NCI-H2196 treated with DMSO at 0.1 percent for 48 hours (cell line): ENCODE measurements at regions not wholly inside any gene's neighbourhood (a gene's known extent, or its start where the extent isn't known, plus 50 kb on each side); places are given as distances from the start of the nearest gene placed in this dataset.

Source experiments
- DNase-seq: peaks from one replicate; lab custom pipeline; 2025; ENCODE audit not compliant: unreplicated experiment; lab: John Stamatoyannopoulos, UW

- DNase-seq: no peak
Observed at GRCh38 chr17:34156401-34156740, 98.7 kb upstream of the CCL2 start.

- no peak for DNase-seq
Observed at GRCh38 chr17:34156741-34157589, 98.1 kb upstream of the CCL2 start.

- no peak for DNase-seq
Observed at GRCh38 chr17:34161690-34162089, 93.4 kb upstream of the CCL2 start.

DNA sequence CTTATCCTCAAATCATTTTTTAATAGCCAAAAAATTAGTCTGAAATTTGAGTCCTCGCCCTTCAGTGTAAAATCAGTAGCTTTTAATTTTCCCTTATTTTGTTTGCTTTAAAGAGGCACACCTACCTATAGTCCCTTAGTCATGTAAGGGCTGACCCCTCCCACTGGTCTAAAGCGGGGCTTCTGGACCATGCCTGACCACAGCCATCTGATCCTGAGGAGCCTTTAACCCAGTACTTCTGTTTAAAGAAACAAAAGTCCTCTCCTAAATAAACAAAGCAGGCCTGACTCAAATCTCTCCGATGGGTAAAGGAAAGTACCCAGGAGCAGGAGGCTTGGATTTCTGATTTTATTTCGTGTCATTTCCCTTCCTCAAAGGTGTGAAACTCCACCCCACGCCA is 92.0 kb upstream of the CCL2 start:
- DNase-seq: no peak

DNA sequence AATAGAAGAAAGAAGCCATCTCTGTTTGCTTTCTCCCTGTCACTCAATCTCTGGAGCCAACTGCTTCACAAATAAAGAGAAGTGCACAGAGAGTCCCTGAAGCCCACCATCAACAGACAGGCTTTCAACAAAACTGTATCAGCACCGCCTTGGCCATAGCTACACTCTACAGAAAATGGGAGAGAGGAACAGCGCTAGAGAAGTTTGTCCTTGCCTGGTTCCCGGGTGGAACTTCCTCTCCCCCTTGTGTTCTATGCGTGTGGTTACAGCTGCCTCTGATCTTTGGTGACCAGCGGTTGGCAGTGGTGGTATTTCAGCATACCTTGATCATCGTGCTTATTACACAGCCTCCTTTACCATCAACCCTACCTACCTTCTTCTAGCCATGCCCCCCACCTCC is 91.4 kb upstream of the CCL2 start:
- DNase-seq: no peak

- DNase-seq: no peak
Observed at GRCh38 chr17:34164837-34165236, 90.2 kb upstream of the CCL2 start.

DNA sequence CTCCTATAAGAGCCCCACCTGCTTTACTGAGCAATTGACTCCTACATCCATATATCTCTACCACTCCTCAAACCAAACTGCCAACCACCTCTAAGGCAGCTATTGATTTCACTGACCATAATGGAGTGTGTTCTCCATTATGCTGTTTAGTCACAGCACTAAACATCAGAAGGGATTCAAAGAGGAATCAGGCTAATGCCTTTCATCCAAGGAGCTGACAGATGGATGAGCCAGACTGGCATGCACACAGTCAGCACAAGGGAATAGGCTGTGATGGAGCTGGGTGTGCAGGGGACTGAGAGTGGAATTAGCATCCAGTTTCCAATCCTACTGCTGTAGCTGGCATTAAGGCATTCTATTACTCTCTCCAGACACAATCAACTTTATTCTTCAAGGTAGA is 88.7 kb upstream of the CCL2 start:
- DNase-seq: no peak

DNA sequence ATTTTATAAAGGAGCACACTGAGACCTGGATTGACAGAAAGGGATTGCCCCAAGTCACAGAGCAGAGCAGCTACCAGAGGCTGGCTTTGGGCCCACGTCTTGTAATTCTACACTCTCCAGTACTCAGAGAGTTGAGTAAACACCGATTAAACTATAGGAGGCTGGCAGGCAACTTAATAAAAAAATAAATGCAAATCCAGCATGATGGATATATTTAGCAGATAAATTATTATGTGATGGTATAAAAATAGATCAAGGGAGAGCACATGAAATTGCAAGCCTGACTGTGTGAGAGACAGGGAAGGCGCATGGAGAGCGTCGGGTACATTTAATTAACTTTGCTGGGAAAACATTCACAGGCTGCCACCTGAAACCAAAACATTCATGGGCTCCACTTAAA is 87.7 kb upstream of the CCL2 start:
- no peak for DNase-seq

DNA sequence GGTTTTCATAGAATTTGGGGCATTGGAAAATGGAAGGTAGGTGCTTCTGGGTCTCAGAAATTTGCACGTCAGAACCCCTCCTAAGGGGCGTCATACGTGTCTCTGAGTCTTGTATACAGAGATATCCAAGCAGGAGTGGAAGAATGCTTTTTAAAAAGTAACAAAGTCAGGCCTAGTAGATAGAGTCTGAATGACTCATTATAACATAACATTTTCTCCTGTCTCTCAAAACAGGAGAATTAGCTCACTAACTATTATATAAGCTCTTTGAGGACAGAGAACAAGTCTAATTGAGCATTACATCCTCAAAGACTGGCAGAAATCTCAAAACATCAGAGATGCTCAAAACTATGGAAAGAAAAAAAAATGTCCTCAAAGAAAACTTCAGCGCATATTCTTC is 86.1 kb upstream of the CCL2 start:
- no peak for DNase-seq

DNA sequence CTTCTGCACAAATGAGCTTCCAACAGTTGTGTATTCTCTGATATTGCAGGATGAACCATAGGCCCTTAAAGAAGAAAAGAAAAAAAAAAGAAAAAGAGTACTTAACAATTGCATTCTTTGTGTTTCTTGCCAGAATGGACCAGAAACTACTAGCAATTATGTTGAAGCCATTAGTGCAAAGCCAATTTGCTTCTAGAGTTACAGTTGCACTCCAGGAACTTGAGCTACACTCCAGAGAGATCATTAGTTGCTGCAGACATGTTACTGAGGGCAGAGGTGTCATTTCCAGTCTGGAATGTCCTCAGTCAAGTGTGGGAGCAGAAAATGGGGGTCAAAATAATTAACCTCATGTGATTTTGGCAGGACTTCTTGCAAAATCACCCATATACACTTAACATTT is 85.6 kb upstream of the CCL2 start:
- no peak for DNase-seq

- DNase-seq: no peak
Observed at GRCh38 chr17:34171245-34171818, 83.8 kb upstream of the CCL2 start.

DNA sequence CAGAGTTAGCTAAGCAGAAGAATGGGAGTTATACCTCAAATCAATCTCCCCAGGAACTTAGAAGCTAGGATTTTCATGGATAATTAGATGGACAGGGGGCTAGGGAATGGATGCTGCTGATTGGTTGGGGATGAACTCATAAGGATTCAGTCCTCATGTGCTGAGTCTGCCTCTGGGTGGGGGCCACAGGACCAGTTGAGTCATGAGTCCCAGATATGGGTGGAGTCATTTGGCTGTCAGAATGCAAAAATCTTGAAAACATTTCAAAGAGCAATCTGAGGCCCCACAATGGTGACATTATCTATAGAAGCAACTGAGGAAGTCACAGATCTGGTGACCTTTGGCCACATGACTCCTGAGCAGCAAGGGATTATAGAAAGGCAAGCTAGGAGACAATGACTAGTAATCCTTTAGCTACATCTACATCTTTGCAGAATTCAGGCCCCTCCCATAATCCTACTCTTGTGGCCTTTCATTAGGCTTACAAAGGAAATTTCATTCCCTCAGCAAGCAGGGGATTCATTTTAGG is 82.6 kb upstream of the CCL2 start:
- DNase-seq: no peak

- DNase-seq: no peak
Observed at GRCh38 chr17:34173241-34173640, 81.8 kb upstream of the CCL2 start.

DNA sequence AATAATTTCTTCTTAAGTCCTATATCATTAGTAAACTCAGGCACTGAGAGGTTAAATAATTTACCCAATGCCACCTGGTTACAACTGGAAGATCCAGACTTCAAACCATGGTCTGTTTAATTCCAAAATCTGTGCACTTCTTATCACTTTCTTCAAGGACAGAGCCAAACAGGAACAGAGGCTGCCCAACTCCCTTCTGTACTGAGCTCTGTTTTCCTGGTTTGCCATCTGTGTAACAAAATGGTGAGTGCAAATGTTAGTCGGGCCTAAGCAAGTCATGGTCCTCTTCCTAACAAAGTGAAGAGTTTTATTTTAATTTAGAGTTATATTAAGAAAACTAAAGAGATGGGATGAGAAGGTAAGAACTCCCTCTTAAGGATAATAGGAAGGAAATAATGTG is 80.6 kb upstream of the CCL2 start:
- no peak for DNase-seq

GRCh38 chr17:34176440-34176839 is 78.6 kb upstream of the CCL2 start:
- no peak for DNase-seq

- no peak for DNase-seq
Observed at GRCh38 chr17:34177642-34178041, 77.4 kb upstream of the CCL2 start.

DNA sequence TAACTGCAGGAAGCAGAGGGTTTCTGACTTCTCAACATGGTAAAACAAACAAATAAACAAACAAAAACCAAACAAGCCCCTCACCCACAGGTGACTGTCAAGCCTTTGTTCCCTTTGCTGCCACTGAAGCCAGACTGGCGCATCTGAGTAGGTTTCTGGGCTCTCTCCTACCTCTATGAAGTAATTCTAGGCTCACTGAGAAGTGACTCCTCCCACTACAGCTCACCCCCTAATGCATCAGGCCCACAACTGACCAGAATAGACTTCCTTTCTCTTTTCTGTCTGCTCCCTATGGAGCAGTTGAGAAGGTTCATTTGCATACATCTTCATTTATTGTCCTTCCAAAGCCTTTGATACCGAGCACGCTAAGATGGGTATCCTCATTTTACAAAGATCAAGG is 77.0 kb upstream of the CCL2 start:
- no peak for DNase-seq

DNA sequence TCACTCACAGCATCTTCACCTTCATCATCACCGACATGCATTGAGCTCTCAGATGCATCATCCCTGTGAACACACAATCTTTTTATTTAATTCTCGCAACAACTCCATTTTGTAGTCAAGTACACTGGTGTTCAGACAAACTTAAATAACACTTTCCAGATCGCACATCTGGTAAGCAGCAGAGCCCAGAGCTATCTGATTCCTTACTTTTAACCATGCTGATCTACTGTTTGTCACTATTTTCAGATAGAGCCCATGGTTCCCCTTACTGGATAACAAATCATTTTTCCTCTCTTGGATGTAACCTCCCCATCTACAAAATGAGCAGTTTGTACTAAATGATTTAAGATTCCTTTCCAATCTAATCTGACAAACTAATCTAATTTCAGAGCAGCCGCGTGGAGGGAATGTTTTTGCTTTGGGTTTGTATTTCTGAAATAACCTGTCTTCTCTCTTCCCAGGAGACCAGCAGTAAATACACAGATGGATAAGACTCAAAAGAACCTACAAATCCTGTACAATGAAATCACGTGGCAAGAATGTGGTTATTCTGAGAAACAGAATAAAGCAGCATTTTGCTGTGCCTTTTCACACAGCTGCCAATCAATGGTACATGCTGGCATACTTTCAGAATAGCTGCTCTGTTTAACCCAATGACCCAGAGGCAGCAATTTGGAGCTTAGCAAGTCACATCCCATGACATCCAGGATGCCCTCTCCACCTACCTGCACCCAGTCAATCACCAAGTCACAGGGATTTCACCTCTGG is 72.9 kb upstream of the CCL2 start:
- DNase-seq: no peak

DNA sequence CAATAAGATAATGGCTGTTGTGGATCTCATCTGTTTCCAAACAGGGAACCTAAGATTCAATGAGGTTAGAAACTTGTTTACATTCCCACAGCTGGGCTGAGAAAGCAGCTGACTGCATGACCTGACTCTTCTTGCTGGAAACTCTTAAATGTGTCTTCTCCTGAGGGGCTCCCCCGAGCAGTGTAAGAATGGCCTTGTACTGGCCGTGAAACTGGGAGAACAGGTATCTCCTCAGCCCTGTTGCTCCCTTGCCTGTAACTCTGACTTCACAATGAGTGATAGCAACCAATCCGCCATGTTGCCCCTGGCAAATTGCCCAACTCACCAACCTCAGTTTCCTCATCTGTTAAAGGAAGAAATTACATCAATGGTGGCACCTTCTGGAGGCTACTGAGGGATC is 59.1 kb upstream of the CCL2 start:
- DNase-seq: no peak

DNA sequence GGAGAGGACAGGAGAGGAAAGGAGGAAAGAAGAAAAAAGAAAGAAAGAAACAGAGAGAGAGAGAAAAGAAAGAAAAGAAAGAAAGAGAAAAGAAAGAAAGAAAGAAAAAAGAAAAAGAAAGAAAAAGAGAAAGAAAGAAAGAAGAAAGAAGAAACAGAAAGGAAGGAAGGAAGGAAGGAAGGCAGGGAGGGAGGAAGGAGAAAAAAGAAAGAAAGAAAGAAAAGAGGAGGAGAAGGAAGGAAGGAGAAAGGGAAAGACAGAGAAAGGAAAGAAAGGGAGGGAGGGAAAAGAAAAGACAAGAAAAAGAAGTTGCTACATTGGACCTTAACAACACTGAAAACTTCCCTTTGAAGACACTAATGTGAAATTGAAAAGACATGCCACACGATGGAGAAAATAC is 56.6 kb upstream of the CCL2 start:
- no peak for DNase-seq

DNA sequence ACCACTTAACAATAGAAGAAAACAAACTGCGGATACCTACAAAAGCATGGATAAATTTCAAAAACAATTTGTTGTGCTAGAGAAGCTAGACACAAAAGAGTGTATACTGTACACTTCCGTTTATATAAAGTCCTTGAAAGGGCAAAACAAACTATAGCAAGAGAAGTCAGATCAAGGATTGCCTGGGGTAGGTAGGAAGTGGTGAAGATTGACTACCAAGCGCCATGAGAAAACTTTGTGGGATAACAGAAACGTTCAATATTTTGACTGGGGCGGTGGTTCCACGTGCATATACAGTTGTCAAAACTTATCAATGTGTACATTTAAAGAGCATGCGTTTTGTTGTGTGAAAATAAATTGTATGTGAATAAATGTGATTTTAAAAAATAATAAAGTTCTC is 55.6 kb upstream of the CCL2 start:
- DNase-seq: no peak

GRCh38 chr17:34199932-34200534 is 55.1 kb upstream of the CCL2 start:
- peak; percentile 0 for DNase-seq
